Stomach (tissue), 8 donors: ENCODE measurements at regions not wholly inside any gene's neighbourhood (a gene's known extent, or its start where the extent isn't known, plus 50 kb on each side); places are given as distances from the start of the nearest gene placed in this dataset.

ENCODE experiments used
- DNase-seq, 2 donors: peaks; one replicate each; pipeline versions ENCODE4 v3.0.0 to v3.0.0-alpha.2; 2013 to 2019
- H3K27ac ChIP-seq, 5 donors: fragments of 200-600 bp in 4 of 5; sonication (generic) in 4 of 5; one replicate each; pipeline ENCODE4 v1.5.1; 2013 to 2019; ENCODE audit warnings: mild to moderate bottlenecking in 1 of 5, moderate library complexity in 1 of 5
- H3K27me3 ChIP-seq, 3 donors: fragments of 200-600 bp; sonication (generic); one replicate each; pipeline ENCODE4 v1.5.1; 2017 to 2019; ENCODE audit warnings: mixed run types in 1 of 3
- H3K36me3 ChIP-seq, 4 donors: fragments of 200-600 bp; sonication (generic); 1 replicate in 3 of 4; 2 replicates in 1 of 4; pipeline ENCODE4 v1.5.1; 2016 to 2019
- H3K4me1 ChIP-seq, 4 donors: fragments of 200-600 bp; sonication (generic); one replicate each; pipeline ENCODE4 v1.5.1; 2016 to 2019
- H3K4me3 ChIP-seq, 4 donors: fragments of 200-600 bp; sonication (generic) in 3 of 4; one replicate each; pipeline ENCODE4 v1.5.1; 2016 to 2019; ENCODE audit warnings: mild to moderate bottlenecking in 1 of 4
- H3K9me3 ChIP-seq, 4 donors: fragments of 200-600 bp; sonication (generic); one replicate each; pipeline ENCODE4 v1.5.1; 2016 to 2019
- EP300 ChIP-seq: sonication (generic); formaldehyde crosslinking; IDR thresholded peaks from one replicate; pipeline ENCODE4 v1.6.1; 2017; ENCODE audit warnings: antibody characterized with exemption
- POLR2A ChIP-seq, 4 donors: fragments of 450-650 bp; IDR thresholded peaks; one replicate each; pipeline ENCODE4 v1.6.1; 2016; ENCODE audit warnings: antibody characterized with exemption in 4 of 4, control low read depth in 2 of 4, mild to moderate bottlenecking in 1 of 4, moderate library complexity in 1 of 4
- POLR2AphosphoS5 ChIP-seq, 3 donors: sonication (generic); formaldehyde crosslinking; IDR thresholded peaks; one replicate each; pipeline ENCODE4 v1.6.1; 2016; ENCODE audit warnings: antibody characterized with exemption in 3 of 3
- WGBS, 5 donors: extraction: QIAGEN DNeasy Blood & Tissue Kit in 3 of 5; methylation state at CpG; one replicate each; pipeline versions ENCODE4 v1.1.5 to v1.1.7; 2013 to 2018; 5-methylcytosine and 5-hydroxymethylcytosine counted together
- intact Hi-C: fragments of 100-400 bp; cut with DNase I; formaldehyde crosslinking; loops from one replicate; pipeline ENCODE4 v1.15.1; 2023; ENCODE audit warnings: low total_unique reads
- TF ChIP-seq, protein P1 (sequence below), 7 experiments: fragments of 450-650 bp in 4 of 7; fragments of 200-600 bp in 3 of 7; sonication (generic) in 3 of 7; IDR thresholded peaks; one replicate each; pipeline ENCODE4 v1.5.1; 2016 to 2019; ENCODE audit warnings: antibody characterized with exemption in 7 of 7, control low read depth in 2 of 7, mild to moderate bottlenecking in 1 of 7
- donor health status: healthy with polysubstance abuse.
- donor health status: Bipolar disorder and iron deficiency.
- donor health status: healthy.

DNA sequence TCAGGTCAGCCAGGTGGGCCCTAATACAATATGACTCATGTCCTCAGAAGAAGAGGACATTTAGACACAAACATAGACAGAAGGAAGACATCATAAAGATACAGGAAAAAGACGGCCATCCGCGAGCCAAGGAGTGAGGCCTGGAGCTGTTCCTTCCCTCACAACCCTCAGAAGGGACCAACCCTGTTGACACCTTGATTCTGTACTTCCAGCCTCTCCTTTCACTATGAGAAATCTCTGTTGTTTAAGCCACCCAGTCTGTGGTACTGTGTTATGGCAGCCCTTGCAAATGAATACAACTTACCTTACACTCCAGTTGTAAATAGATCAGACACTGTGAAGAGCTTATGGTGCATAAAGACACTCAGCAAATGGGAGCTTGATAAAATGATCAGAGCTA lies 199.7 kb downstream of the SAMD5 start:
- WGBS, 5 donors = 89 to 95% (median 93%) methylated on average over 3 of the region's 3 CpGs
- intact Hi-C loops = no loop called here
- DNase-seq = no peak
- no peaks in the 10 kb centered on the region for H3K36me3 ChIP-seq
- H3K4me3 ChIP-seq = no peak overlapping the region
- H3K27me3 ChIP-seq = no peaks in the 10 kb centered on the region
- no peaks in the 10 kb centered on the region for H3K9me3 ChIP-seq
- no peak for TF ChIP-seq POLR2AphosphoS5 (IDR thresholded peaks at IDR 0.05)
- H3K4me1 ChIP-seq = peaks cover 0 to 30% (median 0%) of the 10 kb centered on the region in 4 donors
- no peak overlapping the region for H3K27ac ChIP-seq

DNA sequence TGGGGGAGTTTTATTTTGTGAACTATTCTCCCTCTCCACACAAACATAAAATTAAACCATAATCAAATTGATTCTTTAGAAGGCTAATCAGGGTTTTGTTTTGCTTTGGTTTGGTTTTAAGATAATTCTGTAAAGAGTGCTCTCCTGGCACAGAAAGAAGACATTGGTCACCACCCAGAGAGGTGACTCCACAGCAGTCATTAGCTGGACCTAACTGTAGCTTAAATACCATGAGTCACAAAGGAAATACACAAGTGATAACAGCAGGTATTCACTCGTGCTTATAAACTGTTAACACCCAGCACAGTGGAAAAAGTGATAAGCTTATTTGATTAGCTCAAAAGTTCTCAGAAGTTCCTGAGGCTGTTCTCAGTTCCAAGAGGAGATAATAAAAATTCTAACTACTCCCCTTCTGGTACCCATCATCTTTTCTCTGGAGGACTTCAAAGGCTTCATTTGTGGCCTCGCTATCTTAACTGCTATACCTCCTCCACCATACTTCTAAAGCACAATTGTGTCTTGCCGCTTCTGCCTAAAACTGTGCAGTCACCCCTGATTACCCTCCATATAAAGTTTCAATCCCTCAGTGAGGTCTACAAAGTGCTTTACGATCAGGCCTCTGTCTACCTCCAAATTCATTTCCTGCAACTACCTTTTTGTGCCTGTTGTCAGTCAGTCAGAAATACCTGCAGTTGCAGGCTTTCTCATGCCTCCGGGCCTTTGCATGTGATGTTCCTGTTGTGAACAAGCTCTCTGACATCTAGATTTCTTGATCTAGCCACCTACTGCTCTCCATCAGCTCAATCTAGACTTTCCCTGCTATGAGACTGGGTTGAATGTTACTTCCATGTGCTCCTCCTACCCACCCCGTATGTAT lies 201.1 kb downstream of the SAMD5 start:
- intact Hi-C loops = no loop called here
- Histone ChIP-seq H3K27me3 (no peaks in the 10 kb centered on the region), H3K4me3 (no peak overlapping the region), H3K27ac (no peak overlapping the region), H3K4me1 (peaks cover 0 to 30% (median 0%) of the 10 kb centered on the region in 4 donors), H3K9me3 (no peaks in the 10 kb centered on the region), H3K36me3 (no peaks in the 10 kb centered on the region)
- 47 to 69% (median 64%) methylated on average over 6 of the region's 6 CpGs for WGBS, 5 donors
- TF ChIP-seq POLR2A (IDR thresholded peaks at IDR 0.05) (no peak), POLR2AphosphoS5 (IDR thresholded peaks at IDR 0.05) (peak in 2 of 3 donors; percentile 73 to 82), EP300 (no peak)
- TF ChIP-seq, protein P1, sequence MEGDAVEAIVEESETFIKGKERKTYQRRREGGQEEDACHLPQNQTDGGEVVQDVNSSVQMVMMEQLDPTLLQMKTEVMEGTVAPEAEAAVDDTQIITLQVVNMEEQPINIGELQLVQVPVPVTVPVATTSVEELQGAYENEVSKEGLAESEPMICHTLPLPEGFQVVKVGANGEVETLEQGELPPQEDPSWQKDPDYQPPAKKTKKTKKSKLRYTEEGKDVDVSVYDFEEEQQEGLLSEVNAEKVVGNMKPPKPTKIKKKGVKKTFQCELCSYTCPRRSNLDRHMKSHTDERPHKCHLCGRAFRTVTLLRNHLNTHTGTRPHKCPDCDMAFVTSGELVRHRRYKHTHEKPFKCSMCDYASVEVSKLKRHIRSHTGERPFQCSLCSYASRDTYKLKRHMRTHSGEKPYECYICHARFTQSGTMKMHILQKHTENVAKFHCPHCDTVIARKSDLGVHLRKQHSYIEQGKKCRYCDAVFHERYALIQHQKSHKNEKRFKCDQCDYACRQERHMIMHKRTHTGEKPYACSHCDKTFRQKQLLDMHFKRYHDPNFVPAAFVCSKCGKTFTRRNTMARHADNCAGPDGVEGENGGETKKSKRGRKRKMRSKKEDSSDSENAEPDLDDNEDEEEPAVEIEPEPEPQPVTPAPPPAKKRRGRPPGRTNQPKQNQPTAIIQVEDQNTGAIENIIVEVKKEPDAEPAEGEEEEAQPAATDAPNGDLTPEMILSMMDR (IDR thresholded peaks at IDR 0.05) = no peak
- peak in 1 of 2 donors; percentile 59 for DNase-seq

DNA sequence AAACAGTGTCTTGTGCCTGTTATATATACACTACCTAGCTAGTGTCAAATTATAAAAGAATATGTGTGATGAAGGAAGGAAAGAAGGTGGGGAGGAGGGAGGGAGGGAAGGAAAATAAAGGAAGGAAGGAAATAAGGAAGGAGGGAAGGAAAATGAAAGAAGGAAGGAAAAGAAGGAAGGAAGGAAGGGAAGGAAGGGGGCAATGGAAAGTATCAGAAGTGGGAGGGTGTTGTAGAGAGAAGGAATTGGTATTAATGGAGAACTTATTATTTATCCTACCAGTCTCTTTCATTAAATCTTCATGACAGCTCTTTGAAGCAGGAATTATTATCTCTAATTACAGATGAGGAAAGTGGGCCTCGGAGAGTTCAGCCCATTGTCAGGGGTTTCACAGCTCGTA lies 202.4 kb downstream of the SAMD5 start:
- H3K36me3 ChIP-seq = no peaks in the 10 kb centered on the region
- intact Hi-C loops = no loop called here
- no peak overlapping the region for H3K27ac ChIP-seq
- no peaks in the 10 kb centered on the region for H3K9me3 ChIP-seq
- WGBS, 5 donors = 87 to 96% (median 90%) methylated on average over 2 of the region's 2 CpGs
- DNase-seq = no peak
- peaks cover 0 to 30% (median 0%) of the 10 kb centered on the region in 4 donors for H3K4me1 ChIP-seq
- TF ChIP-seq, protein P1 (IDR thresholded peaks at IDR 0.05) = no peak
- TF ChIP-seq EP300 (no peak), POLR2AphosphoS5 (IDR thresholded peaks at IDR 0.05) (no peak), POLR2A (IDR thresholded peaks at IDR 0.05) (no peak)
- no peak overlapping the region for H3K4me3 ChIP-seq
- H3K27me3 ChIP-seq = no peaks in the 10 kb centered on the region

DNA sequence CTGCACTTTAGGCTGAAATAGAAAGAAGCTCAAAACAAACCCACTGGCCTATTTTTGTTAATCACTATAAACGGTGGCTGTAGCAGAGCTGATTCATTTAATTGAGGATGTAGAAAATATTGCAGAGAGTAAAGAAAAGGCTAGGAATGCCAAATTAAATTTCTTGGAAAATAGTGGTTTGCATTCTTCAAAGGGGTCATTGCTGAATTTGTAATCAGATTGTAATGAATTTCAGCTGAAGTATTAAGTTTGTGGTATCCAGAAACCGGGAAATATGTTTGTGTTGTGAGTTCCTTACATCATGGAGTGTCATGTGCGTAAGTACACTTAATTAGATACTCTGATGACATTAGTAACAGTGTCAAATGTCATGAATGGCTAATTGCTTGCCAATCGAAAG lies 203.0 kb downstream of the SAMD5 start:
- Histone ChIP-seq H3K27me3 (no peaks in the 10 kb centered on the region), H3K9me3 (no peaks in the 10 kb centered on the region), H3K4me1 (peaks cover 0 to 28% (median 0%) of the 10 kb centered on the region in 4 donors), H3K4me3 (no peak overlapping the region), H3K27ac (no peak overlapping the region), H3K36me3 (no peaks in the 10 kb centered on the region)
- intact Hi-C loops = no loop called here
- no peak for TF ChIP-seq POLR2AphosphoS5 (IDR thresholded peaks at IDR 0.05)
- no peak for TF ChIP-seq EP300
- no peak for TF ChIP-seq POLR2A (IDR thresholded peaks at IDR 0.05)
- TF ChIP-seq, protein P1 (IDR thresholded peaks at IDR 0.05) = no peak
- WGBS, 5 donors = 77 to 85% (median 80%) methylated on average over 4 of the region's 4 CpGs
- no peak for DNase-seq

DNA sequence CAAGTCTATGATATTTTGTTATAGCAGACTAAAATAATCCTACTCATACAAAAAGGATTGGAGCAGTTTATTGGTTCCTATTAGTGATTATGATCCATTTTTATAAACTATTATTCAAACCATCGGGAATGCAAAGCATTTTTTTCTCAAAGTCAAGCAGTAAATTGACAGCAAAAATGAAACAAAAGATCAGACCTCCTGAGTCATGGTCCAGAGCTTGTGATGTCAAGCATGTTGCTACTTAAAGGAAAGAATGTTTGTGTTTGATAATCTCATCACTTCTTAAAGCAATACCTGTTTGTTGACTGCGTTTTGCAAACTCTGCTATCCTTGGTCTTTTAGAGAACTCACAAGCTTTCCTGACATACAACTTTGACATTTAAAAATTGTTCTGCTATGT lies 204.4 kb downstream of the SAMD5 start:
- intact Hi-C loops = no loop called here
- WGBS, 5 donors = 85 to 97% (median 95%) methylated on average over 2 of the region's 2 CpGs
- Histone ChIP-seq H3K4me3 (no peak overlapping the region), H3K9me3 (no peaks in the 10 kb centered on the region), H3K4me1 (peaks cover 0 to 15% (median 0%) of the 10 kb centered on the region in 4 donors), H3K27me3 (no peaks in the 10 kb centered on the region), H3K27ac (no peak overlapping the region), H3K36me3 (no peaks in the 10 kb centered on the region)
- TF ChIP-seq, protein P1 (IDR thresholded peaks at IDR 0.05) = no peak
- no peak for DNase-seq
